Pancreas (tissue), 10 donors: ENCODE measurements at regions not wholly inside any gene's neighbourhood (a gene's known extent, or its start where the extent isn't known, plus 50 kb on each side); places are given as distances from the start of the nearest gene placed in this dataset.
"Not testable (repeated sequence)": the region's sequence is repeated elsewhere in the genome, so short reads cannot be mapped to it uniquely, and the experiment has no call there.

Experiments
- ATAC-seq, 4 donors: fragments of 200-7000 bp; cut with Tn5 transposase; one replicate each; pipeline versions ENCODE4 v1.8.0 to v1.9.1; 2020; ENCODE audit warnings: mild to moderate bottlenecking in 4 of 4, moderate library complexity in 4 of 4
- DNase-seq, 6 donors: peaks; one replicate each; pipeline ENCODE4 v3.0.0-alpha.2; 2020
- FAIRE-seq: peaks from 2 replicates; lab custom pipeline; 2012; peaks lifted over from hg19 to GRCh38; lab: Jason Lieb, UNC
- H3K27ac ChIP-seq, 4 donors: fragments of 200-600 bp; sonication (generic); 1 replicate in 3 of 4; 2 replicates in 1 of 4; pipeline versions ENCODE4 v1.5.0 to v1.8.0; 2020
- H3K27me3 ChIP-seq, 4 donors: fragments of 200-600 bp; one replicate each; pipeline ENCODE4 v1.8.0; 2021
- H3K36me3 ChIP-seq, 3 donors: fragments of 200-600 bp; sonication (generic) in 1 of 3; one replicate each; pipeline versions ENCODE4 v1.5.0 to v1.8.0; 2020 to 2021
- H3K4me1 ChIP-seq, 3 donors: fragments of 200-600 bp; one replicate each; pipeline ENCODE4 v1.8.0; 2021
- H3K4me3 ChIP-seq, 4 donors: fragments of 200-600 bp; sonication (generic) in 2 of 4; one replicate each; pipeline versions ENCODE4 v1.5.0 to v1.8.0; 2020 to 2021
- H3K9me3 ChIP-seq, 4 donors: fragments of 200-600 bp; one replicate each; pipeline ENCODE4 v1.8.0; 2021
- WGBS, 2 donors: extraction: QIAGEN DNeasy Blood & Tissue Kit; methylation state at CpG; one replicate each; pipeline ENCODE4 v1.1.7; 2013; 5-methylcytosine and 5-hydroxymethylcytosine counted together
- intact Hi-C, 3 donors: fragments of 100-400 bp; cut with DNase I; formaldehyde crosslinking; loops; one replicate each; pipeline versions ENCODE4 v1.11.1 to v1.14.2; 2022
- TF ChIP-seq, protein P1 (sequence below), 4 donors: fragments of 200-600 bp; sonication (generic) in 3 of 4; IDR thresholded peaks; one replicate each; pipeline versions ENCODE4 v1.5.0 to v1.8.0; 2021; ENCODE audit warnings: antibody characterized with exemption in 4 of 4
- donor health status: healthy with polysubstance abuse.
- donor health status: DM: no; HTN: no; CAD: no; lungs with moderate emphysema.
- donor health status: DM: no; HTN: no; CAD: no.
- donor health status: control.
- donor health status: control.
- donor health status: Bipolar disorder and iron deficiency.
- donor health status: DM: yes; HTN: yes; CAD: no.
- donor health status: DM: no; HTN: no; CAD: no.
- donor health status: DM: no; HTN: no; CAD: no.
- donor health status: DM: yes; HTN: yes; CAD: no.

DNA sequence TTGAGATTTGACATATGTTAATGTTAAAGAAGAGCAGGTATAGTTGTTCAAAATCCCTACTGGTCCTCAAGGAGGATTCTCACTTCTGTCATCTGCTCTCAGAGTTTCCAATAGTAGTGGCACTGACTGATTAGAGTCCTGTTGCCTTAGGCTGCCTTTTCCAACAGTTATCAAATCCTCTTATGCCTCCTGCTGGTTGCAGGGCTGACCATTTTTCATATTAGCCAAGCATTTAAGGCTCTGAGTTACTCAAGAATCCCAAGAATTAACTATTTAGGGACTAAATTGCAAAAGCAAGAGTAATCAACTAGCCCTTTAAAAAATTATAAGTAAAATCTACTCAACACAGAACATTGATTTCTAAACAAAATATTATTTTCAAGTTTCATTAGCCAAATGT, 212.0 kb upstream of the CHORDC1 start:
- intact Hi-C loops, result no loop called here
- ATAC-seq (no peak), DNase-seq (no peak), FAIRE-seq (no peak)
- TF ChIP-seq, protein P1, sequence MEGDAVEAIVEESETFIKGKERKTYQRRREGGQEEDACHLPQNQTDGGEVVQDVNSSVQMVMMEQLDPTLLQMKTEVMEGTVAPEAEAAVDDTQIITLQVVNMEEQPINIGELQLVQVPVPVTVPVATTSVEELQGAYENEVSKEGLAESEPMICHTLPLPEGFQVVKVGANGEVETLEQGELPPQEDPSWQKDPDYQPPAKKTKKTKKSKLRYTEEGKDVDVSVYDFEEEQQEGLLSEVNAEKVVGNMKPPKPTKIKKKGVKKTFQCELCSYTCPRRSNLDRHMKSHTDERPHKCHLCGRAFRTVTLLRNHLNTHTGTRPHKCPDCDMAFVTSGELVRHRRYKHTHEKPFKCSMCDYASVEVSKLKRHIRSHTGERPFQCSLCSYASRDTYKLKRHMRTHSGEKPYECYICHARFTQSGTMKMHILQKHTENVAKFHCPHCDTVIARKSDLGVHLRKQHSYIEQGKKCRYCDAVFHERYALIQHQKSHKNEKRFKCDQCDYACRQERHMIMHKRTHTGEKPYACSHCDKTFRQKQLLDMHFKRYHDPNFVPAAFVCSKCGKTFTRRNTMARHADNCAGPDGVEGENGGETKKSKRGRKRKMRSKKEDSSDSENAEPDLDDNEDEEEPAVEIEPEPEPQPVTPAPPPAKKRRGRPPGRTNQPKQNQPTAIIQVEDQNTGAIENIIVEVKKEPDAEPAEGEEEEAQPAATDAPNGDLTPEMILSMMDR (IDR thresholded peaks at IDR 0.05), result no peak
- H3K9me3 ChIP-seq, result no peaks in the 10 kb centered on the region
- no peaks in the 10 kb centered on the region for H3K27me3 ChIP-seq
- no peak overlapping the region for H3K4me3 ChIP-seq
- no peak overlapping the region for H3K27ac ChIP-seq
- no peaks in the 10 kb centered on the region for H3K36me3 ChIP-seq
- no peaks in the 10 kb centered on the region for H3K4me1 ChIP-seq

DNA sequence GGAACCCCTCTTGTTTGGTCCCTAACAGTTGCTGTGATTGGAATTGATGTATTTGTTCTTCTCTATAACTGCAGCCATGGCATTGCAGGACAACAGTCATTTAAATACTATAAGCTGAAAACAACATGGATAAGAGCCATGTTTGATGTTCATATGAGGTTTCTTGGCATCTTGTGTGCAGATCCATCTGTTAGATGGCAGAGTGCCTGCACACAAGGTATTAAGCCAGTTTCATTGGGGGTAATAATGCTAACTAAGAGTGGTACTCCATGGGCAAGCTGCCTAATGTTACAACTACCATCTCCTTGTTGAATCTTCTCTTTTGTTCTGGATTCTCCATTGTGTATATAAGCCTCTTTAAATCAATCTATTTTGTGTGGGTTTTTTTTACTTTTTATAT, 206.0 kb upstream of the CHORDC1 start:
- no peak overlapping the region for H3K27ac ChIP-seq
- DNase-seq (no peak), FAIRE-seq (no peak), ATAC-seq (no peak)
- H3K9me3 ChIP-seq, result no peaks in the 10 kb centered on the region
- intact Hi-C loops, result no loop called here
- no peaks in the 10 kb centered on the region for H3K27me3 ChIP-seq
- TF ChIP-seq, protein P1 (IDR thresholded peaks at IDR 0.05), result no peak
- no peaks in the 10 kb centered on the region for H3K36me3 ChIP-seq
- H3K4me3 ChIP-seq, result no peak overlapping the region
- no peaks in the 10 kb centered on the region for H3K4me1 ChIP-seq

- H3K4me3 ChIP-seq, result no peak overlapping the region
- WGBS, 2 donors, result 58 to 72% methylated on average over 5 of the region's 5 CpGs
- H3K27ac ChIP-seq, result no peak overlapping the region
- H3K27me3 ChIP-seq, result no peaks in the 10 kb centered on the region
- no peak for ATAC-seq
- no peaks in the 10 kb centered on the region for H3K4me1 ChIP-seq
- intact Hi-C loops, result no loop called here
- DNase-seq, result no peak
- TF ChIP-seq, protein P1 (IDR thresholded peaks at IDR 0.05), result no peak
- no peaks in the 10 kb centered on the region for H3K9me3 ChIP-seq
- H3K36me3 ChIP-seq, result no peaks in the 10 kb centered on the region
- no peak for FAIRE-seq
Observed at GRCh38 chr11:90426442-90426841, 203.6 kb upstream of the CHORDC1 start.

GRCh38 chr11:90423378-90423777, 200.5 kb upstream of the CHORDC1 start:
- TF ChIP-seq, protein P1 (IDR thresholded peaks at IDR 0.05), result no peak
- Histone ChIP-seq H3K9me3 (no peaks in the 10 kb centered on the region), H3K27ac (no peak overlapping the region), H3K36me3 (no peaks in the 10 kb centered on the region), H3K27me3 (no peaks in the 10 kb centered on the region), H3K4me3 (no peak overlapping the region), H3K4me1 (no peaks in the 10 kb centered on the region)
- DNase-seq, result no peak
- ATAC-seq, result no peak
- intact Hi-C loops, result no loop called here
- 89 to 90% methylated on average over 1 of the region's 1 CpG for WGBS, 2 donors
- no peak for FAIRE-seq

- H3K27ac ChIP-seq, H3K36me3 ChIP-seq, DNase-seq, H3K4me3 ChIP-seq, H3K27me3 ChIP-seq, ATAC-seq, H3K9me3 ChIP-seq, intact Hi-C loops, FAIRE-seq, H3K4me1 ChIP-seq: not testable (repeated sequence)
- WGBS, 2 donors, result 58 to 60% methylated on average over 9 of the region's 9 CpGs
Observed at GRCh38 chr11:90422787-90423186, 199.9 kb upstream of the CHORDC1 start.

DNA sequence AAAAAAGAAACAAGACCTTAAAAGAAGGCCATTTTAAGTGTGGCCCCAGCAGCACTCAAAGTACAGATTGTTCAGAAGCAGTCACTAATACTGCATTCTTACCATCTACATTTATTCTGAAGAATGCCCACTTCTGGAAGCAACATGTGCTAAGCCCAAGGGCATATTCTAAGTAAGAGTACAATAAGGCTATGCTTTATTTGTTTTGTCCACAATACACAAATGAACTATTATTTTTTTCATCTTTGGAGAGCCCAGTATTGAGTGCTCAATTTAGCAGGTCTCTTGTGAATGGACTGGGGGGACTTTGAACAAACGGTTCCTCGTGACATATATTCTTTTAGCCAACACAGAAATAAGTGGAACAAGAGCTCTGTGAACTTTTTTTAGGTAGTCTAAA, 191.4 kb upstream of the CHORDC1 start:
- ATAC-seq (no peak), FAIRE-seq (no peak), DNase-seq (no peak)
- Histone ChIP-seq H3K9me3 (no peaks in the 10 kb centered on the region), H3K27ac (no peak overlapping the region), H3K4me3 (no peak overlapping the region), H3K4me1 (no peaks in the 10 kb centered on the region), H3K27me3 (no peaks in the 10 kb centered on the region), H3K36me3 (no peaks in the 10 kb centered on the region)
- TF ChIP-seq, protein P1 (IDR thresholded peaks at IDR 0.05), result no peak
- 55 to 84% methylated on average over 2 of the region's 2 CpGs for WGBS, 2 donors
- intact Hi-C loops, result no loop called here
